Skeletal muscle tissue (tissue), 3 donors: ENCODE measurements at regions not wholly inside any gene's neighbourhood (a gene's known extent, or its start where the extent isn't known, plus 50 kb on each side); places are given as distances from the start of the nearest gene placed in this dataset.

ENCODE experiments used
- H3K27ac ChIP-seq: one replicate; pipeline ENCODE4 v1.7.0; 2013; ENCODE audit warnings: mild to moderate bottlenecking, low read depth, low read length, inconsistent platforms
- H3K27me3 ChIP-seq, 3 donors: one replicate each; pipeline ENCODE4 v1.7.0; 2013; ENCODE audit warnings: low read length in 3 of 3; ENCODE audit not compliant: control insufficient read depth in 3 of 3, insufficient read depth in 3 of 3
- H3K36me3 ChIP-seq, 3 donors: one replicate each; pipeline ENCODE4 v1.7.0; 2013; ENCODE audit warnings: low read length in 3 of 3; ENCODE audit not compliant: control insufficient read depth in 3 of 3, insufficient read depth in 3 of 3
- H3K4me1 ChIP-seq, 3 donors: one replicate each; pipeline ENCODE4 v1.7.0; 2013; ENCODE audit warnings: low read length in 3 of 3, mild to moderate bottlenecking in 3 of 3; ENCODE audit not compliant: control insufficient read depth in 3 of 3, insufficient read depth in 3 of 3
- H3K4me3 ChIP-seq, 3 donors: one replicate each; pipeline ENCODE4 v1.7.0; 2013; ENCODE audit warnings: low read length in 3 of 3
- H3K9ac ChIP-seq, 3 donors: one replicate each; pipeline ENCODE4 v1.7.0; 2013; ENCODE audit warnings: low read length in 3 of 3, mild to moderate bottlenecking in 3 of 3, moderate library complexity in 2 of 3, low read depth in 1 of 3
- H3K9me3 ChIP-seq, 3 donors: one replicate each; pipeline ENCODE4 v1.7.0; 2013; ENCODE audit warnings: low read length in 3 of 3; ENCODE audit not compliant: control insufficient read depth in 3 of 3
- donor health status: Osteomylitis.

DNA sequence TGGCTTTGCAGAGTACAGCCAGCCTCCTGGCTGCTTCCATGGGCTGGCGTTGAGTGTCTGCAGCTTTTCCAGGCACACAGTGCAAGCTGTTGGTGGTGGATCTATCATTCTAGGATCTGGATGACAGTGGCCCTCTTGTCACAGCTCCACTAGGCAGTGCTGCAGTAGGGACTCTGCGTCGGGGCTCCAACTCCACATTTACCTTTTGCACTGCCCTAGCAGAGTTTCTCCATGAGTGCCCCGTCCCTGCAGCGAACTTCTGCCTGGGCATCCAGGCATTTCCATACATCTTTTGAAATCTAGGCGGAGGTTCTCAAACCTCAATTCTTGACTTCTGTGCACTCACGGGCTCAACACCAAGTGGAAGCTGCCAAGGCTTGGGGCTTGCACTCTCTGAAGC is 1697.3 kb upstream of the MIR17HG start:
- H3K9me3 ChIP-seq: peaks cover 0 to 4% (median 0%) of the 10 kb centered on the region in 3 donors
- no peaks in the 10 kb centered on the region for H3K4me1 ChIP-seq
- H3K27ac ChIP-seq: no peak overlapping the region
- H3K4me3 ChIP-seq: no peak overlapping the region
- no peak overlapping the region for H3K9ac ChIP-seq
- H3K36me3 ChIP-seq: no peaks in the 10 kb centered on the region
- H3K27me3 ChIP-seq: no peaks in the 10 kb centered on the region

DNA sequence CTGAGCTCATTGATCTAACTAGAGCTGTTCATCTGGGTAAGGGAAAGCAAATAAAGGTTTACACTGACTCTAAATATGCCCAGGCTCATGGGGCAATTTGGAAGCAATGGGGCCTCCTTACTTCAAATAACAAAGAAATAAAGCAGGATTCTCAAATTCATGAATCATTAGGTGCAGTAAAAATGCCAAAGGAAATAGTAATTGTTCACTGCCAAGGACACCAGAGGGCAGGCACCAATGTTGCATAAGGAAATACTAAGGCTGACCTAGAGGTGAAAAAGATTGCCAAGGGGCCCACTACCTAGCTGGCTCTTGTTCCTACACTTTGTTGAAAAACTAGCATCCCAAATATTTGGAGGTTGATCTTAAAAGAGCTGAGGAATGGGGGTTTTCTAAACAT is 1686.7 kb upstream of the MIR17HG start:
- Histone ChIP-seq H3K9ac (no peak overlapping the region), H3K36me3 (no peaks in the 10 kb centered on the region), H3K4me3 (no peak overlapping the region), H3K27me3 (no peaks in the 10 kb centered on the region), H3K4me1 (no peaks in the 10 kb centered on the region), H3K27ac (no peak overlapping the region), H3K9me3 (no peaks in the 10 kb centered on the region)

DNA sequence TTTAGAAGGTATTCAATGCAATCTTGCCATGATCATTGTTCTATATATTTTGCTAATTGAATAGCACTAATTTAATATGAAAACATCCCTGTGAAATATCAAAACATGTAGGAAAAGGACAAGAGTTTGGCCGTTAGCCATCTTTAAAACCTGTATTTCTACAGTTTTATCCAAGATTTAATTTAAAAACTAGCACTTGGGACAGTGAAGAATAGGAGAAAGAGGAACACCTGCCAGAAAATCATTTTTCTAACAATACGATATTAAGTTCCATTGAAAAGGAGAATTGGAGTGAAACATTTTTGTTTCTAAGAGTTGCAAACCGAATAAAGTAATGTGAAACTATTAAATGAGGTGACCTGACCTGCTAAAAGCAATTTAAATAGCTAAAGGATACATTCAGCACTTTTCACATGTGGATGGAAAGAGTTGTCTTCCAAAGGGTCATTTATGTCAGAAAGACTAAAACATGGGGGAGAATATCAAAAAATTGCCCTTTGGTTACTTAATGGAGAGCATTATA is 1673.6 kb upstream of the MIR17HG start:
- Histone ChIP-seq H3K9me3 (no peaks in the 10 kb centered on the region), H3K9ac (no peak overlapping the region), H3K36me3 (no peaks in the 10 kb centered on the region), H3K27ac (no peak overlapping the region), H3K4me3 (no peak overlapping the region), H3K4me1 (no peaks in the 10 kb centered on the region), H3K27me3 (no peaks in the 10 kb centered on the region)

DNA sequence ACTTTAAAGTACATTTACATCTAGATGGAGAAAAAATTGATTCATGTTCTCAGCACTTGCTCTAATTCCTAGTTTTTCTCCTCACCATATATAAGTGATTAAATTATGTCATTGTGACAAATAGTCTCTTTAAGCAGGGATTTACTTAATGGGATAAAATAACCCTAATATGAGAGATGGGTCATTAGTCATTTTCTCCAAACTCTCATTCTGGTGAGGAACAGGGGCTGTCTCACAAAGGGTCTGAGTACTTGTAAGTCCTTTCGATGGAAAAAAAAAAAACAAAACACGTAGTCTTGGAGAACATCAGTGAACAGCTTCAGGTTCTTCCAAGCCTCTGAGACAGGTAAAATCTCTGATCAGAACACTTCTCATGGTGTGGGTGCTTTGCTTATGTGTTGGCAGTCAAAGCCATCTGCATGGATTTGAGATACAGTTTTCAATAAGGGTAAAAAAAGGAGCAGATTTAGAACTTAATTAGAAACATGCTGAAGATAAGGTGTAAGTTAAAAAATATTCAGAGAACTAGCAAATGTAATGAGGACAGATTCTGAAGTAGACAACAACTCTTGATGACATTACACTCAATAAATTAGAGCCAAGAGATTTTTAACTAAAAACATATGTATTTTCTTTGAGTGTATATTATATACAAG is 1668.9 kb upstream of the MIR17HG start:
- Histone ChIP-seq H3K9me3 (no peaks in the 10 kb centered on the region), H3K4me3 (no peak overlapping the region), H3K9ac (no peak overlapping the region), H3K4me1 (no peaks in the 10 kb centered on the region), H3K27me3 (no peaks in the 10 kb centered on the region), H3K36me3 (no peaks in the 10 kb centered on the region), H3K27ac (no peak overlapping the region)

DNA sequence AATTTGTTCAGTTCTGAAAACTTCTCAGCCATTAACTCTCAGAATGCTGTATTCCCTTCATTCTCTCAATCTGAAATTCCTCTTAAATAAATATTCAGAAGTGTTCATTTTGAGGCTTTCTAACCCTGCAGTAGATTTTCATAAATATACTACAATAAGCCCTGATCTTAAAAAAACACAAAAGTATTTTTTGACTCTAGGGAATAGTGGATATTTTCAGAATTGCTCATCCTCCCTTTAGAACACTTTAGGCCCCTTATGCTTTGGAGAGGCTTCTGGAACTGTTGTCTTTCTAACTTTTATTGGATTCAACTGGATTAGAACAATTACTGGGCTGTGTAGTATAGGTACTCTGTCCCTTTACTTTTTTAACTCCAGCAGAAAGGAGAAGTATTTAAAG is 1662.6 kb upstream of the MIR17HG start:
- H3K4me1 ChIP-seq: no peaks in the 10 kb centered on the region
- H3K36me3 ChIP-seq: no peaks in the 10 kb centered on the region
- H3K9ac ChIP-seq: no peak overlapping the region
- H3K27me3 ChIP-seq: no peaks in the 10 kb centered on the region
- H3K4me3 ChIP-seq: no peak overlapping the region
- H3K27ac ChIP-seq: no peak overlapping the region
- no peaks in the 10 kb centered on the region for H3K9me3 ChIP-seq

DNA sequence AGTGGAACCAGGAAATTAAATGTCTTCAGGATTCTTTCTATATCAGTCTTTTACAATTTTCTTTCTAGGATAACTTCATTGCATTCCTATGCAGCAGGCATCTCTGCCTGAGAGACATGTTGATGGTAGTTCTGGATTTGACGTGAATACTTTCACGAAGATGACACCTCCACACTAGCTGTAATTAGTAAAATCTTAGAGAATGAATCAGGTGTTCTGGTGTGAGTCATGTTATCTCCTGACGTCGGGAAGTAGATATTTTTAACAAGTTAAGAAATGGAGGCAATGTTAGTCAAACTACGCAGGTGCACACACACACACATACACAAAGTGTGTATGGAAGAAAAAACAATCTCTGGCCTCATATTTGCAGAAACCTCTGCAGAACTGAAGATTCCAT is 1661.3 kb upstream of the MIR17HG start:
- Histone ChIP-seq H3K4me3 (no peak overlapping the region), H3K4me1 (no peaks in the 10 kb centered on the region), H3K27ac (no peak overlapping the region), H3K9ac (no peak overlapping the region), H3K36me3 (no peaks in the 10 kb centered on the region), H3K27me3 (no peaks in the 10 kb centered on the region), H3K9me3 (no peaks in the 10 kb centered on the region)

- Histone ChIP-seq H3K9ac (no peak overlapping the region), H3K4me3 (no peak overlapping the region), H3K27me3 (no peaks in the 10 kb centered on the region), H3K36me3 (no peaks in the 10 kb centered on the region), H3K9me3 (no peaks in the 10 kb centered on the region), H3K4me1 (no peaks in the 10 kb centered on the region), H3K27ac (no peak overlapping the region)
Measured at GRCh38 chr13:89687066-89687465, 1660.4 kb upstream of the MIR17HG start.

- no peaks in the 10 kb centered on the region for H3K9me3 ChIP-seq
- no peaks in the 10 kb centered on the region for H3K36me3 ChIP-seq
- no peak overlapping the region for H3K4me3 ChIP-seq
- H3K27ac ChIP-seq: no peak overlapping the region
- H3K4me1 ChIP-seq: no peaks in the 10 kb centered on the region
- H3K9ac ChIP-seq: no peak overlapping the region
- H3K27me3 ChIP-seq: no peaks in the 10 kb centered on the region
Measured at GRCh38 chr13:89688918-89689317, 1658.6 kb upstream of the MIR17HG start.

- H3K4me3 ChIP-seq: no peak overlapping the region
- H3K9me3 ChIP-seq: no peaks in the 10 kb centered on the region
- H3K27ac ChIP-seq: no peak overlapping the region
- no peaks in the 10 kb centered on the region for H3K36me3 ChIP-seq
- H3K27me3 ChIP-seq: no peaks in the 10 kb centered on the region
- no peak overlapping the region for H3K9ac ChIP-seq
- no peaks in the 10 kb centered on the region for H3K4me1 ChIP-seq
Measured at GRCh38 chr13:89694451-89694850, 1653.0 kb upstream of the MIR17HG start.

DNA sequence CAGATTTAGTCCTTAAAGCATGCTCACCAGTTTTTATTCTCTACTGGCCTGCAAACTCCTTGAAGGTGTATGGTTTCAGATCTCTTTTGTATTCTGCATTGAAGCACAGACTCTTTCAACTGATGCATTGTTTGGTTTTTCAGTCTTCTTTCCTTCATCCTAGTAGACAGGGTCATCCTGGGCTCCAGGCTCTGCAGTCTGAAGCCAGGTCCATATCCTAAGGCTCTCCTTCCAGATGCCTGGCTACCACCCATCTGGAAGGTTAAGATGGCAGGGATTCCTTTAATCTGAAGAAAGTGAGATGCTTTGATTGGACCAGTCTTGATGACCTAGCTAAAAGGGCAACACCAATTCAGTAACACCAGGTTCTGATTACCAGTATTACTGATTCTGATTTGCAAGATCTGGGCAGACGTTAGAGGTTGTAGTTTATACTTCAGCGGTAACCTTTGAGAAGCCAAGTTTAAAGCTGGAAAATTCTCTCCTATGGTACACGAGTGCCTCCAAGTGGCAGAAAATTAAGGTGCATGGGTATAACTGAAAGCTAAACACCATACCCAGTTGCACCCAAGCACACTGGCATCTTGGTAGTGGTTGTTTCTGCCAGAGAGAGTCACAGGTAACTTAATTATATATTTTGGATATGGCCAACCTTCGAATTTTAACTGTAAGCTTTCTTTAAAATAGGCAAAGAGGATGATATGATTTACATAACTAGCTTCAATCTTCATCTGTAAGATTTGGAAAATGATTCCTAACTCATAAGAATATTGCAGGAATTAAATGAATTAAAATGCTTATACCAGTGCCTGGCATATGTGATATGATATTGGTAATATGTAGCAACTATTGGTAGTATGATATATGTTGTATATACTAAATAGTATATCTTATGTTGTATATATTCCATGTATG is 1651.9 kb upstream of the MIR17HG start:
- no peaks in the 10 kb centered on the region for H3K9me3 ChIP-seq
- H3K9ac ChIP-seq: no peak overlapping the region
- H3K36me3 ChIP-seq: no peaks in the 10 kb centered on the region
- H3K27ac ChIP-seq: no peak overlapping the region
- no peaks in the 10 kb centered on the region for H3K27me3 ChIP-seq
- no peaks in the 10 kb centered on the region for H3K4me1 ChIP-seq
- H3K4me3 ChIP-seq: no peak overlapping the region
